ENCODE measurements at regions not wholly inside any gene's neighbourhood (a gene's known extent, or its start where the extent isn't known, plus 50 kb on each side); places are given as distances from the start of the nearest gene placed in this dataset.

DNA sequence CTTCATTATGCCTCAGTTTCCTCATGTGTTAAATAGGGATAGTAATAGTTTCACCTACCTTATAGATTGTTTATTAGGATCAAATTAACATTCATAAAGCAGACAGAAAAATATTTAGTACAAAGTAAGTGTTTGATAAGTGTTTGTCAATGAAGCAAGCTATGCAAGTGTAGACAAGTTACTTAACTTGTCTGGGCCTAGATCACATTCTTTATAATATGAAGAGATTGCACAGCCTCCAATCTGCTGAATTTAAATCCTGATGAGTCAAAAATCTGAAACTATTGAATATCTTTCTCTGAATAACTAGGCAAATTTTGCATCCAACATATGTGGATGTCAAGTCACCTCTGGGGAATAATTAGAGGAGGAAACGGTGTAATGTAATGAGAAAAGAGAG is 170.5 kb downstream of the MZT1 start:
- Histone ChIP-seq H3K27me3 (ENCODE audit: insufficient read depth, poor library complexity, severe bottlenecking) (peaks cover 2% of the 10 kb centered on the region), H3K4me3 (replicated peaks; ENCODE audit: insufficient read depth, low read length) (no peak overlapping the region), H3K27ac (replicated peaks) (no peak overlapping the region)
- no peak for DNase-seq (ENCODE audit: low read depth in 1 of 2, low spot score in 1 of 2)
- TF ChIP-seq, protein P1, sequence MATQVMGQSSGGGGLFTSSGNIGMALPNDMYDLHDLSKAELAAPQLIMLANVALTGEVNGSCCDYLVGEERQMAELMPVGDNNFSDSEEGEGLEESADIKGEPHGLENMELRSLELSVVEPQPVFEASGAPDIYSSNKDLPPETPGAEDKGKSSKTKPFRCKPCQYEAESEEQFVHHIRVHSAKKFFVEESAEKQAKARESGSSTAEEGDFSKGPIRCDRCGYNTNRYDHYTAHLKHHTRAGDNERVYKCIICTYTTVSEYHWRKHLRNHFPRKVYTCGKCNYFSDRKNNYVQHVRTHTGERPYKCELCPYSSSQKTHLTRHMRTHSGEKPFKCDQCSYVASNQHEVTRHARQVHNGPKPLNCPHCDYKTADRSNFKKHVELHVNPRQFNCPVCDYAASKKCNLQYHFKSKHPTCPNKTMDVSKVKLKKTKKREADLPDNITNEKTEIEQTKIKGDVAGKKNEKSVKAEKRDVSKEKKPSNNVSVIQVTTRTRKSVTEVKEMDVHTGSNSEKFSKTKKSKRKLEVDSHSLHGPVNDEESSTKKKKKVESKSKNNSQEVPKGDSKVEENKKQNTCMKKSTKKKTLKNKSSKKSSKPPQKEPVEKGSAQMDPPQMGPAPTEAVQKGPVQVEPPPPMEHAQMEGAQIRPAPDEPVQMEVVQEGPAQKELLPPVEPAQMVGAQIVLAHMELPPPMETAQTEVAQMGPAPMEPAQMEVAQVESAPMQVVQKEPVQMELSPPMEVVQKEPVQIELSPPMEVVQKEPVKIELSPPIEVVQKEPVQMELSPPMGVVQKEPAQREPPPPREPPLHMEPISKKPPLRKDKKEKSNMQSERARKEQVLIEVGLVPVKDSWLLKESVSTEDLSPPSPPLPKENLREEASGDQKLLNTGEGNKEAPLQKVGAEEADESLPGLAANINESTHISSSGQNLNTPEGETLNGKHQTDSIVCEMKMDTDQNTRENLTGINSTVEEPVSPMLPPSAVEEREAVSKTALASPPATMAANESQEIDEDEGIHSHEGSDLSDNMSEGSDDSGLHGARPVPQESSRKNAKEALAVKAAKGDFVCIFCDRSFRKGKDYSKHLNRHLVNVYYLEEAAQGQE (IDR thresholded peaks at IDR 0.05; ENCODE audit: insufficient replicate concordance, low read depth) = no peak
- TF ChIP-seq, protein P2, sequence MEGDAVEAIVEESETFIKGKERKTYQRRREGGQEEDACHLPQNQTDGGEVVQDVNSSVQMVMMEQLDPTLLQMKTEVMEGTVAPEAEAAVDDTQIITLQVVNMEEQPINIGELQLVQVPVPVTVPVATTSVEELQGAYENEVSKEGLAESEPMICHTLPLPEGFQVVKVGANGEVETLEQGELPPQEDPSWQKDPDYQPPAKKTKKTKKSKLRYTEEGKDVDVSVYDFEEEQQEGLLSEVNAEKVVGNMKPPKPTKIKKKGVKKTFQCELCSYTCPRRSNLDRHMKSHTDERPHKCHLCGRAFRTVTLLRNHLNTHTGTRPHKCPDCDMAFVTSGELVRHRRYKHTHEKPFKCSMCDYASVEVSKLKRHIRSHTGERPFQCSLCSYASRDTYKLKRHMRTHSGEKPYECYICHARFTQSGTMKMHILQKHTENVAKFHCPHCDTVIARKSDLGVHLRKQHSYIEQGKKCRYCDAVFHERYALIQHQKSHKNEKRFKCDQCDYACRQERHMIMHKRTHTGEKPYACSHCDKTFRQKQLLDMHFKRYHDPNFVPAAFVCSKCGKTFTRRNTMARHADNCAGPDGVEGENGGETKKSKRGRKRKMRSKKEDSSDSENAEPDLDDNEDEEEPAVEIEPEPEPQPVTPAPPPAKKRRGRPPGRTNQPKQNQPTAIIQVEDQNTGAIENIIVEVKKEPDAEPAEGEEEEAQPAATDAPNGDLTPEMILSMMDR (IDR thresholded peaks at IDR 0.05; ENCODE audit: insufficient read depth, low read length) = no peak
- TF ChIP-seq GABPA (IDR thresholded peaks at IDR 0.05; ENCODE audit: low read depth) = no peak
- TF ChIP-seq POLR2AphosphoS5 (IDR thresholded peaks at IDR 0.05; ENCODE audit: low read depth) = no peak
- TF ChIP-seq SPI1 (IDR thresholded peaks at IDR 0.05; ENCODE audit: borderline replicate concordance, low read depth) = no peak

DNA sequence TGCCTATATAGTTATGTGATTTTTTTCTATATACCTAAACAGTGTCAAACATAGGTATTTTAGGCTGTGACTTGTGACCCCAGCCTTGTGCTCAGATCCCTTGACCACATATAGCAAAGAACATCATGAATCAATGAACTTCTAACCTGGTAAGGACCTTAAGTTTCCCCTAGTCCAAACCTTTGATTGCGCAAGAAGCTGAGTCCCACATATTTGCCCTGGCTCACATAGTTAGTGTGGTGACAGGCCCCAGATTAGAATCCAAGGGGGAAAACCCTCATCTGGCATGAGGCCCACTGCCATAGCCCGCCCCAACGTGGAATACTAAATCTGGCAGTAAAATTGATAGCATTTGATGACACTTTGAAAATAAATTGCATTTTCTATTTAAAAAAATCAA is 171.8 kb downstream of the MZT1 start:
- Histone ChIP-seq H3K27ac (replicated peaks) (no peak overlapping the region), H3K27me3 (ENCODE audit: insufficient read depth, poor library complexity, severe bottlenecking) (peaks cover 2% of the 10 kb centered on the region), H3K4me3 (replicated peaks; ENCODE audit: insufficient read depth, low read length) (no peak overlapping the region)
- DNase-seq (ENCODE audit: low read depth in 1 of 2, low spot score in 1 of 2) = no peak
- no peak for TF ChIP-seq SPI1 (IDR thresholded peaks at IDR 0.05; ENCODE audit: borderline replicate concordance, low read depth)
- TF ChIP-seq POLR2AphosphoS5 (IDR thresholded peaks at IDR 0.05; ENCODE audit: low read depth) = no peak
- TF ChIP-seq GABPA (IDR thresholded peaks at IDR 0.05; ENCODE audit: low read depth) = no peak
- TF ChIP-seq, protein P2 (IDR thresholded peaks at IDR 0.05; ENCODE audit: insufficient read depth, low read length) = no peak
- TF ChIP-seq, protein P1 (IDR thresholded peaks at IDR 0.05; ENCODE audit: insufficient replicate concordance, low read depth) = no peak

DNA sequence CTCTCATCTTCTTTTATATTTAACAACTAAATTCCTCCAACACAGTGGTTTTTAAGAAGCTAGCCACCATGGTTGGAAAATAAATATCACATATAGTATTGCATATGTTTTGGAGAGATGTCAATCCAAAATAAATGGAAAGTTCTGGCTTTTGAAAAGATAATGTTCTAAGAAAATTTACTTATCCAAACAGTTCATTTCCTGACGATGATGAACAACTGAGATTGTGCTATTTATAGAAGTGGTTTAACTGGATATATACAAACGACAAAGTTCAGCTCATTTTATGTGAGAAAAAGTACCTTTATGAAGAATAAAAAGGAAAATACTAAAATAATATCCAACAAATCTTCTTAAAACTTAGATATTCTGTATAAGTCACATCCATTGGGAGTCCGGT is 174.7 kb downstream of the MZT1 start:
- TF ChIP-seq, protein P1 (IDR thresholded peaks at IDR 0.05; ENCODE audit: insufficient replicate concordance, low read depth) = no peak
- TF ChIP-seq POLR2AphosphoS5 (IDR thresholded peaks at IDR 0.05; ENCODE audit: low read depth) = no peak
- TF ChIP-seq, protein P2 (IDR thresholded peaks at IDR 0.05; ENCODE audit: insufficient read depth, low read length) = no peak
- H3K4me3 ChIP-seq (replicated peaks; ENCODE audit: insufficient read depth, low read length) = no peak overlapping the region
- no peak overlapping the region for H3K27ac ChIP-seq (replicated peaks)
- peaks cover 2% of the 10 kb centered on the region for H3K27me3 ChIP-seq (ENCODE audit: insufficient read depth, poor library complexity, severe bottlenecking)
- DNase-seq (ENCODE audit: low read depth in 1 of 2, low spot score in 1 of 2) = no peak
